GM18873 (cell line): ENCODE measurements at regions not wholly inside any gene's neighbourhood (a gene's known extent, or its start where the extent isn't known, plus 50 kb on each side); places are given as distances from the start of the nearest gene placed in this dataset.
"Not testable (repeated sequence)": the region's sequence is repeated elsewhere in the genome, so short reads cannot be mapped to it uniquely, and the experiment has no call there.

ENCODE experiments used
- ATAC-seq: cut with Tn5 transposase; IDR thresholded peaks from one replicate; pipeline ENCODE4 v1.9.1; 2021; ENCODE audit warnings: mild to moderate bottlenecking, moderate library complexity, moderate number of reproducible peaks; ENCODE audit not compliant: unreplicated experiment, low FRiP score

- not testable (repeated sequence) for ATAC-seq
These were observed 81.5 kb downstream of the TRIM69 start for GRCh38 chr15:44817797-44818196.

GRCh38 chr15:44819331-44819987 is 83.1 kb downstream of the TRIM69 start:
- not testable (repeated sequence) for ATAC-seq

- not testable (repeated sequence) for ATAC-seq
These were observed 84.2 kb downstream of the TRIM69 start for GRCh38 chr15:44820535-44820934.

GRCh38 chr15:44820967-44821366 is 84.6 kb downstream of the TRIM69 start:
- ATAC-seq, result not testable (repeated sequence)

DNA sequence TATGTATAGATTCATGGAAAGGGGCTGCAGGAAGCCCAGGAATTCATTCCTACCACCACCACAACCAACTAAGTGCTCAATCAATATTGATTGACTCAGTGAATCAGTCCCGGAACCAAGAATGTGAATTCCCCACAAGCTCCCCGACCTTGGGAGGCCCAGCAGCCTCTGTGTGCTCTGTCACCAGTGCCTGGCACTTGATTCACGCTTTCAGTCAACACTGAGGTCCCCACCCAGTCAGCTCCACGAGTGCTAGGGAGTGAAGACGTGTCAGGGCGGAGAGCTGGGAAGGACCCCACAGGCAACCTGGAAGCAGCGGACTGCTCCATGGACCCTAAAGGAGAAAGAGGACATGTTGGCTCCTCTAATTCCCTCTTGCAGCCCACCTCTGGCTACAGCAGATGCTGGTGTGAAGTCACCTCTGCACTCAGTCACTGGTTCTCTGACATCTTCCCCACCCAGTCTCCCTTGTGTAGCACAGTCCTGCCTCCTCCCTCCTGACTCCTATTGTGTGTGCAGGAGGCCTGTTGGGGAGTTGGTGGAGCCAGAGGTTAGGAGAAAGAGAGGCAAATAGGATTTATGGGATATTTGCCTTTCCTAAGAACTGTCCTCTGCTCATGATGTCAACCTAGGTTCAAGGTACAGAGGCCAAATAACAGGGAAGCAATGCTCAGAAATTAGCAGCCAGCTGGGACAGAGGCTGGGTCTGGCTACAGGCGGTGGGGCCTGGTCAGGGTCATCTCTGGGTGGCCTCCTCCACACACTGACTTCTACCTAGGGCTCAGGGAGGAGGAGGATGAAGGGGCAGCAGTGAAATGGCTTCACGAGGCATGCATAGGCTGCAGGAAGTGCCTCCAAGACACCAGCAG is 88.2 kb downstream of the TRIM69 start:
- not testable (repeated sequence) for ATAC-seq

GRCh38 chr15:44826583-44826982 is 90.3 kb downstream of the TRIM69 start:
- ATAC-seq, result not testable (repeated sequence)

- ATAC-seq, result not testable (repeated sequence)
These were observed 92.0 kb downstream of the TRIM69 start for GRCh38 chr15:44828229-44828914.

DNA sequence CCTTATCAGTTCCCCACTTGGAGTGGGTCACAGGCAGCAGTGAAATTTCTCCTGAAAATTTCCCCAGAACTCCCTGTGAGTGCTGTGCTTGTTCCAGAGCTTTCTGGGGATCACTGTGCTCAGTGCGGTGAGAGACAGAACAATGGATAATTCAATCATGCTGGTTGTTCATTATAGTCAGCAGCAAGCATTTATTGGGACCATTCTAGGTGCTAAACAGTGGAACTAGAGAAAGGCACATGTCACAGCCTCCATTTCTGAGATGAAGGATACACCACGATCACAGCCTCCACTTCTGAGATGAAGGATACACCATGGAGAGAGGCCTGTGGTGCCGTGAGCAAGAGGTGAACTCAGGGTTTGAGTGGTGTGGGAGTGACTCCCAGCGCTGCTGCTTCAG is 92.8 kb downstream of the TRIM69 start:
- ATAC-seq, result not testable (repeated sequence)

GRCh38 chr15:44830692-44831408 is 94.5 kb downstream of the TRIM69 start:
- ATAC-seq, result not testable (repeated sequence)

- ATAC-seq, result not testable (repeated sequence)
These were observed 95.0 kb downstream of the TRIM69 start for GRCh38 chr15:44831409-44831741.

- not testable (repeated sequence) for ATAC-seq
These were observed 95.8 kb downstream of the TRIM69 start for GRCh38 chr15:44832133-44832532.

- ATAC-seq, result not testable (repeated sequence)
These were observed 96.8 kb downstream of the TRIM69 start for GRCh38 chr15:44833081-44833480.

DNA sequence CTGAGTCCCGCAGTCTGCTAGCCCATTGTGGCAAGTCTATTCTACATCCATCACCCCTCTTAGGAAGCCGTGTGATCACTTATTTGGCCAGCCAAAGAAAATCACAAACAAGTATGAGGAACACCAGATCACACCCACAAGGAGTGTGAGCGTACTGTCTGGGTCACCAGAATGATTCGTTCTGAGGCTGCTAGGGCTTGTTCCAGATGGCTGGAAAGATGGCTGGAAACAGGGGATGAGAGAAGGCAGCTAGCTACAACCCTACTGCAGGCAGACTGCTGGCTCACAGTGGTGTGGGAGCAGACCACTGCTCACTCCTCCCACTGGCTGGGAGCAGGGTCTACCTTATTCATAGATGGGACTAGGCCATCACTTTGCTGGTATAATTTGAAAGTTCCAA is 97.4 kb downstream of the TRIM69 start:
- ATAC-seq, result not testable (repeated sequence)

DNA sequence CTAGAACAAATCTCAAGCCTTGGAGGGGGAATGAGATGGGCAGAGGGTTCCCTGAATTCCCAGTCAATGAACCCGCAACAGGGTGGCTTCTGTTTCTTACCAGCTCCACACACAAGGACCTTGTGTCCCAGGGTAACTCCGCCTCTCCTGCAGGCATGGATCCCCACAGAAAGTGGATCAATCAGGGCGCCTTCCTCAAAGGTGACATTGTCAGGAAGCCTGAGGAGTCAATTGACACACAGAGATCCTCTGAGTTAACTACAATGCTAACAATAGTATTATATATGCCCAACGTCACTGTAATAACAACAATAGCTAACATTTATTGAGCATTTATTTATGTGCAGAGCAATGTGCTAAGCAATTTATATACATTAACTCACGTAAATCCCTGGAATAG is 98.8 kb downstream of the TRIM69 start:
- not testable (repeated sequence) for ATAC-seq

- ATAC-seq, result no peak
These were observed 99.8 kb downstream of the TRIM69 start for GRCh38 chr15:44836094-44836493.

DNA sequence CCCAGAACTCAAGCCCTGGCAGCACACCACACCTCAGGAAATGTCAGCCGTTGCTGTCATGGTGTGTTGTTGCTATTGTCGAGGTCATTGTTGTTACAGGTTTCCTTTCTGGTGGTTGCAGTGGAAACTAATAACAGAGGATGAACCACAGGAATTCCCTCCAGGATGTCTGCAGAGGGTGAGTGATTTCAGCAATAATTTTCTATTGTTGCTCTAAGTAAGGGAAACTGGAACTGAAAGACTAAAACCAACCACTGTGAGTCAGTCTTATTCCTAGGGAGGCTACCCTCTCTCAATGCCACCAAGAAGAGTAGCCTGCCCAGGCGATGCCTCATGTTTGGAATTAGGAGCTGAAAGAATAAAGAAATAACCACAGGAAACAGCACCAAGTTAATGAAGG is 102.6 kb downstream of the TRIM69 start:
- ATAC-seq, result not testable (repeated sequence)

DNA sequence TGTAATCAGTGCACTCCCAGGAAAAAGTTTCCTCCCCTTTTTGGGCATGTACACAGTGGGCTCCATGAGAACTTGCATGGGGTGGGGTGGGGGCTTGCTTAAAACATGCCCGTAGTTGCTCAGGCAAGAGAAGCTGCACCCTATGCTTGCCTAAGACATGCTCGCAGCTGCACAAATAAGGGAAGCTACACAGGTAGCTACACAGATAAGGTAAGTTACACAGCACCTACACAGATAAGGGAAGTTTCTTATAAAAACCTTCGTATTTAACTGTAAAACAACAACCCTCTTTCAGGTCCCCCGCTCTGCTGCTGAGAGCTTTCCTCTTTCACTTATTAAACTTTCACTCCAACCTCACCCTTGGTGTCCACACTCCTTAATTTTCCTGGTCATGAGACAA is 105.4 kb downstream of the TRIM69 start:
- not testable (repeated sequence) for ATAC-seq

DNA sequence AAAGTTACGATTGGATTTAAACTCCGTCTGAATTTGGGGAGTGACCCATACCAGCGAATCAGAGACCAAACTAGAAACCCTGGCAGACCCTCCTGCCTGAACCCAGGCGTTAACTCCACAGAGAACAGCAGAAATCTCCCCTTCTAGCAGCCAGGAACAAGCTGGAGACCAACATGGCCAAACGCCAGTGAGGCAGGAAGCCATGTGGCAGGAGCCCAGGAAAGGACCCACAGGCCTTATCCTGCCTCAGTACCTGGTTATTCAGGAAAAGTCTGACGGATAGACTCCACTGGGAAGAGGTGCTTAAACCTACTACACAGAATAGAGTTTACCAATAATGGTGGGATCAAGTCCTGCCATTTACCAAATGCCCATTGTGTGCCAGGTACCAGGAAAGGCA is 106.6 kb downstream of the TRIM69 start:
- not testable (repeated sequence) for ATAC-seq

DNA sequence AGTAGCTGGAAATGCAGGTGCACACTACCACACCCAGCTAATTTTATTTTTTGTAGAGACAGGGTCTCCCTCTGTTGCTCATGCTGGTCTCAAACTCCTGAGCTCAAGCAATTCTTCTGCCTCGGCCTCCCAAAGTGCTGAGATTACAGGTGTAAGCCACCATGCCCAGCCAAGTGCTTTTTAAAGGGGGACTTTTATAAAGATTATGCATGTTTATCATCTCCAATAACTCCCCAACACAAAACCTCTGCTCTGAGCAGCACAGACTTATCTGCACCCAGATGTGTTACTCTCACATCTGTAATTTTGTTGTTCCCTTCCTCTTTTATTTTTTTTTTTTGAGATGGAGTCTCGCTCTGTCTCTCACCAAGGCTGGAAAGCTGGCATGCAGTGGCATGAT is 108.6 kb downstream of the TRIM69 start:
- not testable (repeated sequence) for ATAC-seq

GRCh38 chr15:44846156-44846555 is 109.8 kb downstream of the TRIM69 start:
- ATAC-seq, result not testable (repeated sequence)
